ENCODE measurements at regions not wholly inside any gene's neighbourhood (a gene's known extent, or its start where the extent isn't known, plus 50 kb on each side); places are given as distances from the start of the nearest gene placed in this dataset.

- no peak for TF ChIP-seq CTCF (IDR thresholded peaks at IDR 0.05 in 2 of 3, conservative IDR thresholded peaks at IDR 0.05 in 1 of 3; ENCODE audit: borderline replicate concordance in 1 of 3, insufficient read depth in 1 of 3, low read depth in 2 of 3, low read length in 2 of 3)
- no peak for TF ChIP-seq EZH2phosphoT487 (IDR thresholded peaks at IDR 0.05; ENCODE audit: borderline replicate concordance)
- TF ChIP-seq, protein P1, sequence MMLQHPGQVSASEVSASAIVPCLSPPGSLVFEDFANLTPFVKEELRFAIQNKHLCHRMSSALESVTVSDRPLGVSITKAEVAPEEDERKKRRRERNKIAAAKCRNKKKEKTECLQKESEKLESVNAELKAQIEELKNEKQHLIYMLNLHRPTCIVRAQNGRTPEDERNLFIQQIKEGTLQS (IDR thresholded peaks at IDR 0.05), result no peak
- TF ChIP-seq ELF1 (IDR thresholded peaks at IDR 0.05; ENCODE audit: borderline replicate concordance, low read depth), result no peak
- no peak for TF ChIP-seq EZH2 (IDR thresholded peaks at IDR 0.05)
- TF ChIP-seq POLR2A (IDR thresholded peaks at IDR 0.05; ENCODE audit: borderline replicate concordance, extremely low read depth, insufficient read depth, insufficient read length), result no peak
- TF ChIP-seq, protein P2, sequence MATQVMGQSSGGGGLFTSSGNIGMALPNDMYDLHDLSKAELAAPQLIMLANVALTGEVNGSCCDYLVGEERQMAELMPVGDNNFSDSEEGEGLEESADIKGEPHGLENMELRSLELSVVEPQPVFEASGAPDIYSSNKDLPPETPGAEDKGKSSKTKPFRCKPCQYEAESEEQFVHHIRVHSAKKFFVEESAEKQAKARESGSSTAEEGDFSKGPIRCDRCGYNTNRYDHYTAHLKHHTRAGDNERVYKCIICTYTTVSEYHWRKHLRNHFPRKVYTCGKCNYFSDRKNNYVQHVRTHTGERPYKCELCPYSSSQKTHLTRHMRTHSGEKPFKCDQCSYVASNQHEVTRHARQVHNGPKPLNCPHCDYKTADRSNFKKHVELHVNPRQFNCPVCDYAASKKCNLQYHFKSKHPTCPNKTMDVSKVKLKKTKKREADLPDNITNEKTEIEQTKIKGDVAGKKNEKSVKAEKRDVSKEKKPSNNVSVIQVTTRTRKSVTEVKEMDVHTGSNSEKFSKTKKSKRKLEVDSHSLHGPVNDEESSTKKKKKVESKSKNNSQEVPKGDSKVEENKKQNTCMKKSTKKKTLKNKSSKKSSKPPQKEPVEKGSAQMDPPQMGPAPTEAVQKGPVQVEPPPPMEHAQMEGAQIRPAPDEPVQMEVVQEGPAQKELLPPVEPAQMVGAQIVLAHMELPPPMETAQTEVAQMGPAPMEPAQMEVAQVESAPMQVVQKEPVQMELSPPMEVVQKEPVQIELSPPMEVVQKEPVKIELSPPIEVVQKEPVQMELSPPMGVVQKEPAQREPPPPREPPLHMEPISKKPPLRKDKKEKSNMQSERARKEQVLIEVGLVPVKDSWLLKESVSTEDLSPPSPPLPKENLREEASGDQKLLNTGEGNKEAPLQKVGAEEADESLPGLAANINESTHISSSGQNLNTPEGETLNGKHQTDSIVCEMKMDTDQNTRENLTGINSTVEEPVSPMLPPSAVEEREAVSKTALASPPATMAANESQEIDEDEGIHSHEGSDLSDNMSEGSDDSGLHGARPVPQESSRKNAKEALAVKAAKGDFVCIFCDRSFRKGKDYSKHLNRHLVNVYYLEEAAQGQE (IDR thresholded peaks at IDR 0.05; ENCODE audit: low read depth), result no peak
- TF ChIP-seq SP1 (IDR thresholded peaks at IDR 0.05; ENCODE audit: low read depth), result no peak
- TF ChIP-seq TCF7L2 (IDR thresholded peaks at IDR 0.05; ENCODE audit: borderline replicate concordance, extremely low read depth, insufficient read depth, insufficient read length), result no peak
Measured at GRCh38 chr2:104702031-104702850, 151.7 kb upstream of the POU3F3 start.
